GM23338 (cell line): ENCODE measurements at regions not wholly inside any gene's neighbourhood (a gene's known extent, or its start where the extent isn't known, plus 50 kb on each side); places are given as distances from the start of the nearest gene placed in this dataset.

Experiments
- ATAC-seq: fragments of 200-7000 bp; cut with Tn5 transposase; 3 replicates; pipeline ENCODE4 v1.9.1; 2020
- DNase-seq: peaks from one replicate; pipeline ENCODE4 v3.0.0-alpha.2; 2015; ENCODE audit warnings: low spot score
- H2AFZ ChIP-seq: fragments of 200-600 bp; sonication (generic); 2 replicates; pipeline ENCODE4 v1.8.0; 2016; ENCODE audit warnings: antibody characterized with exemption, mild to moderate bottlenecking, moderate library complexity
- H3F3A ChIP-seq: fragments of 200-600 bp; sonication (generic); replicated peaks from 2 replicates; pipeline ENCODE4 v1.8.0; 2017; ENCODE audit warnings: antibody characterized with exemption, mixed run types, low read depth
- H3K27ac ChIP-seq: fragments of 200-600 bp; sonication (generic); 2 replicates; pipeline ENCODE4 v1.6.1; 2016; ENCODE audit warnings: low read depth
- H3K27me3 ChIP-seq: fragments of 200-600 bp; sonication (generic); 2 replicates; pipeline ENCODE4 v1.8.0; 2016; ENCODE audit warnings: mild to moderate bottlenecking, mixed run types, moderate library complexity; ENCODE audit not compliant: insufficient read depth
- H3K36me3 ChIP-seq: fragments of 200-600 bp; sonication (generic); 2 replicates; pipeline ENCODE4 v1.8.0; 2016; ENCODE audit warnings: mild to moderate bottlenecking; ENCODE audit not compliant: insufficient read depth
- H3K4me1 ChIP-seq: fragments of 200-600 bp; sonication (generic); 2 replicates; pipeline ENCODE4 v1.8.0; 2016; ENCODE audit warnings: mild to moderate bottlenecking, moderate library complexity; ENCODE audit not compliant: insufficient read depth
- H3K4me2 ChIP-seq: fragments of 200-600 bp; sonication (generic); 2 replicates; pipeline ENCODE4 v1.7.1; 2017; ENCODE audit warnings: mixed run types
- H3K4me3 ChIP-seq: fragments of 200-600 bp; sonication (generic); 2 replicates; pipeline ENCODE4 v1.6.1; 2016; ENCODE audit warnings: mixed run types
- H3K79me2 ChIP-seq: fragments of 200-600 bp; sonication (generic); replicated peaks from 2 replicates; pipeline ENCODE4 v1.8.0; 2017; ENCODE audit warnings: mild to moderate bottlenecking; ENCODE audit not compliant: insufficient read depth
- H3K9me2 ChIP-seq: fragments of 200-600 bp; sonication (generic); 2 replicates; pipeline ENCODE4 v1.8.0; 2017; ENCODE audit not compliant: insufficient read depth
- H4K20me1 ChIP-seq: fragments of 200-600 bp; sonication (generic); replicated peaks from 2 replicates; pipeline ENCODE4 v1.8.0; 2017; ENCODE audit warnings: mild to moderate bottlenecking; ENCODE audit not compliant: insufficient read depth
- H3K27ac Mint-ChIP-seq: 2 replicates; pipeline ENCODE4 v1.8.0; 2020; ENCODE audit warnings: inconsistent platforms, mild to moderate bottlenecking, moderate library complexity, mixed read lengths
- H3K27me3 Mint-ChIP-seq: 3 replicates; pipeline ENCODE4 v1.8.0; 2022; ENCODE audit warnings: low read depth, mild to moderate bottlenecking, moderate library complexity, mixed read lengths, inconsistent platforms; ENCODE audit not compliant: insufficient read depth, poor library complexity
- H3K36me3 Mint-ChIP-seq: 3 replicates; pipeline ENCODE4 v1.8.0; 2021; ENCODE audit warnings: low read depth, mild to moderate bottlenecking, inconsistent platforms, moderate library complexity, mixed read lengths
- H3K4me1 Mint-ChIP-seq: 3 replicates; pipeline ENCODE4 v1.8.0; 2020; ENCODE audit warnings: mild to moderate bottlenecking, inconsistent platforms, mixed read lengths
- H3K4me3 Mint-ChIP-seq: 3 replicates; pipeline ENCODE4 v1.8.0; 2021; ENCODE audit warnings: moderate library complexity, mild to moderate bottlenecking, inconsistent platforms, mixed read lengths
- H3K9me3 Mint-ChIP-seq: 3 replicates; pipeline ENCODE4 v1.8.0; 2020; ENCODE audit warnings: moderate library complexity, mild to moderate bottlenecking, inconsistent platforms, mixed read lengths
- EZH2phosphoT487 ChIP-seq: fragments of 200-600 bp; sonication (generic); IDR thresholded peaks from one replicate; pipeline ENCODE4 v1.8.1; 2018; ENCODE audit warnings: antibody characterized with exemption; ENCODE audit not compliant: unreplicated experiment
- JUNB ChIP-seq: IDR thresholded peaks from one replicate; pipeline ENCODE4 v1.6.1; 2016; ENCODE audit warnings: antibody characterized with exemption; ENCODE audit not compliant: unreplicated experiment
- POLR2AphosphoS5 ChIP-seq: IDR thresholded peaks from 2 replicates; pipeline ENCODE4 v1.6.1; 2016; ENCODE audit warnings: antibody characterized with exemption, low read depth
- REST ChIP-seq: IDR thresholded peaks from one replicate; pipeline ENCODE4 v1.6.1; 2018; ENCODE audit warnings: antibody characterized with exemption; ENCODE audit not compliant: unreplicated experiment
- STAT1 ChIP-seq: IDR thresholded peaks from one replicate; pipeline ENCODE4 v1.6.1; 2016; ENCODE audit warnings: antibody characterized with exemption; ENCODE audit not compliant: unreplicated experiment
- ZNF114 ChIP-seq: fragments of 250-450 bp; sonication (Bioruptor Pico); IDR thresholded peaks from 2 replicates; pipeline ENCODE4 v1.5.0; 2020; ENCODE audit warnings: mild to moderate bottlenecking, moderate library complexity
- ZNF462 ChIP-seq: fragments of 250-450 bp; sonication (Bioruptor Pico); IDR thresholded peaks from 2 replicates; pipeline ENCODE4 v1.5.0; 2020; ENCODE audit warnings: mild to moderate bottlenecking, moderate library complexity

- TF ChIP-seq ZNF462 (CRISPR knock-in tag) (no peak), POLR2AphosphoS5 (no peak), ZNF114 (no peak)
Observed at GRCh38 chr13:31436478-31436877, 236.7 kb downstream of the B3GLCT start (continued).

- H3K9me2 ChIP-seq: no peaks in the 10 kb centered on the region
- H2AFZ ChIP-seq: peak overlapping the region; percentile 14; the same call in 1 of the 2 replicates
- no peaks in the 10 kb centered on the region for H3K36me3 Mint-ChIP-seq
- H3K36me3 ChIP-seq: no peaks in the 10 kb centered on the region
- H3K27me3 Mint-ChIP-seq: no peaks in the 10 kb centered on the region
- H3K9me3 Mint-ChIP-seq: no peaks in the 10 kb centered on the region
- ATAC-seq: no peak
- no peaks in the 10 kb centered on the region for H3K27me3 ChIP-seq
- H3K27ac ChIP-seq: no peak overlapping the region
- H3K4me3 ChIP-seq: no peak overlapping the region
- H4K20me1 ChIP-seq: no peaks in the 10 kb centered on the region
- no peaks in the 10 kb centered on the region for H3K79me2 ChIP-seq
- DNase-seq: no peak
- H3K4me1 Mint-ChIP-seq: peaks cover 4% of the 10 kb centered on the region; the same call in 1 of the 3 replicates
- no peaks in the 10 kb centered on the region for H3K4me1 ChIP-seq
- no peak overlapping the region for H3K4me2 ChIP-seq
- H3K27ac Mint-ChIP-seq: no peak overlapping the region
- no peaks in the 10 kb centered on the region for H3F3A ChIP-seq
- no peak overlapping the region for H3K4me3 Mint-ChIP-seq
- TF ChIP-seq ZNF462 (CRISPR knock-in tag) (no peak), EZH2phosphoT487 (no peak), STAT1 (no peak), REST (no peak), JUNB (no peak), POLR2AphosphoS5 (no peak)
Observed at GRCh38 chr13:31437975-31438374, 238.2 kb downstream of the B3GLCT start.
